IMR-90 (cell line): ENCODE measurements at regions not wholly inside any gene's neighbourhood (a gene's known extent, or its start where the extent isn't known, plus 50 kb on each side); places are given as distances from the start of the nearest gene placed in this dataset.
A peak's percentile ranks its signal among the peaks of the same experiment; 100 is the strongest.

Source experiments
- ATAC-seq: fragments of 200-7000 bp; cut with Tn5 transposase; 2 replicates; pipeline ENCODE4 v1.9.1; 2020; ENCODE audit warnings: low read depth, mild to moderate bottlenecking, moderate library complexity
- BruUV-seq: library from RNA; stranded (reverse); fragments of 400-500 nt; replicated peaks from 2 replicates; lab custom pipeline; 2021; lab: Mats Ljungman, UMichigan
- CTCF ChIA-PET: fragments of 300-600 bp; formaldehyde crosslinking; extraction: SDS; loops from one replicate; lab custom pipeline; 2021; ENCODE audit warnings: antibody characterized with exemption; lab: Yijun Ruan, JAX
- POLR2A ChIA-PET: fragments of 300-600 bp; sonication (Branson Sonifier 250); formaldehyde crosslinking; loops from one replicate; lab custom pipeline; 2022; ENCODE audit warnings: antibody characterized with exemption; ENCODE audit not compliant: unreplicated experiment; lab: Charles Lee
- DNase-seq: peaks from one replicate; pipeline ENCODE4 v3.0.0; 2013
- H2AFZ ChIP-seq: replicated peaks from 2 replicates; pipeline ENCODE3; 2013; ENCODE audit warnings: low read length, mild to moderate bottlenecking; ENCODE audit not compliant: poor library complexity
- H2AK5ac ChIP-seq: 2 replicates; pipeline ENCODE4 v1.6.1; 2013; ENCODE audit warnings: low read depth, low read length, inconsistent platforms
- H2AK9ac ChIP-seq: replicated peaks from 2 replicates; pipeline ENCODE3; 2013; ENCODE audit warnings: mild to moderate bottlenecking, low read depth, low read length, moderate library complexity; ENCODE audit not compliant: poor library complexity
- H2BK120ac ChIP-seq: 2 replicates; pipeline ENCODE4 v1.6.1; 2013; ENCODE audit warnings: low read depth, low read length, inconsistent platforms
- H2BK15ac ChIP-seq: 3 replicates; pipeline ENCODE4 v1.6.1; 2013; ENCODE audit warnings: low read depth, low read length, inconsistent platforms
- H2BK20ac ChIP-seq: 2 replicates; pipeline ENCODE4 v1.6.1; 2013; ENCODE audit warnings: low read depth, mild to moderate bottlenecking, inconsistent platforms, low read length, moderate library complexity
- H2BK5ac ChIP-seq: 2 replicates; pipeline ENCODE4 v1.6.1; 2013; ENCODE audit warnings: mild to moderate bottlenecking, low read depth, low read length, inconsistent platforms; ENCODE audit not compliant: poor library complexity, severe bottlenecking
- H3K14ac ChIP-seq: replicated peaks from 2 replicates; pipeline ENCODE4 v1.6.1; 2013; ENCODE audit warnings: low read depth, low read length, inconsistent platforms
- H3K18ac ChIP-seq: 2 replicates; pipeline ENCODE4 v1.6.1; 2013; ENCODE audit warnings: low read depth, low read length, control low read depth
- H3K23ac ChIP-seq: 2 replicates; pipeline ENCODE4 v1.6.1; 2013; ENCODE audit warnings: low read depth, low read length, inconsistent platforms
- H3K27ac ChIP-seq: 2 replicates; pipeline ENCODE4 v1.5.1; 2013; ENCODE audit warnings: mild to moderate bottlenecking, control low read depth, low read length; ENCODE audit not compliant: insufficient read depth
- H3K27me3 ChIP-seq: 2 replicates; pipeline ENCODE4 v1.6.1; 2013; ENCODE audit warnings: low read length; ENCODE audit not compliant: control insufficient read depth, insufficient read depth
- H3K36me3 ChIP-seq: 2 replicates; pipeline ENCODE4 v1.6.1; 2013; ENCODE audit warnings: low read length, mixed read lengths; ENCODE audit not compliant: control insufficient read depth, insufficient read depth
- H3K4ac ChIP-seq: 2 replicates; pipeline ENCODE4 v1.6.1; 2013; ENCODE audit warnings: low read depth, low read length, inconsistent platforms
- H3K4me1 ChIP-seq: 2 replicates; pipeline ENCODE4 v1.6.1; 2013; ENCODE audit warnings: low read length, mixed read lengths; ENCODE audit not compliant: control insufficient read depth, insufficient read depth
- H3K4me2 ChIP-seq: 2 replicates; pipeline ENCODE4 v1.6.1; 2013; ENCODE audit warnings: low read depth, mild to moderate bottlenecking, control low read depth, low read length, moderate library complexity
- H3K4me3 ChIP-seq: 2 replicates; pipeline ENCODE4 v1.5.1; 2013; ENCODE audit warnings: low read depth, mild to moderate bottlenecking, control low read depth, low read length, moderate library complexity; ENCODE audit not compliant: insufficient read depth
- H3K56ac ChIP-seq: 2 replicates; pipeline ENCODE4 v1.6.1; 2013; ENCODE audit warnings: low read length, inconsistent platforms; ENCODE audit not compliant: insufficient read depth; ENCODE audit errors: extremely low read depth
- H3K79me1 ChIP-seq, 2 experiments: 2 replicates each; pipeline ENCODE4 v1.6.1; 2013; ENCODE audit warnings: low read length in 2 of 2, inconsistent platforms in 1 of 2, low read depth in 1 of 2
- H3K9ac ChIP-seq: 2 replicates; pipeline ENCODE4 v1.6.1; 2013; ENCODE audit warnings: low read depth, low read length, control low read depth
- H3K9me1 ChIP-seq: 2 replicates; pipeline ENCODE4 v1.6.1; 2013; ENCODE audit warnings: low read length, inconsistent platforms; ENCODE audit not compliant: insufficient read depth
- H3K9me3 ChIP-seq: 2 replicates; pipeline ENCODE4 v1.6.1; 2013; ENCODE audit warnings: low read length; ENCODE audit not compliant: control insufficient read depth, insufficient read depth
- H4K20me1 ChIP-seq: 2 replicates; pipeline ENCODE4 v1.6.1; 2013; ENCODE audit warnings: low read length, inconsistent platforms; ENCODE audit not compliant: insufficient read depth
- H4K5ac ChIP-seq: 2 replicates; pipeline ENCODE4 v1.6.1; 2013; ENCODE audit warnings: mild to moderate bottlenecking, low read depth, low read length, control low read depth
- H4K8ac ChIP-seq, 2 experiments: 2 replicates each; pipeline ENCODE4 v1.6.1; 2013; ENCODE audit warnings: low read depth in 2 of 2, low read length in 2 of 2, control low read depth in 1 of 2, inconsistent platforms in 1 of 2
- H4K91ac ChIP-seq: 2 replicates; pipeline ENCODE4 v1.6.1; 2013; ENCODE audit warnings: low read depth, low read length, inconsistent platforms; ENCODE audit not compliant: insufficient read depth
- CEBPB ChIP-seq: IDR thresholded peaks from 2 replicates; pipeline ENCODE4 v1.6.1; 2012; ENCODE audit warnings: low read depth, low read length, improper control_type of control experiment
- CHD1 ChIP-seq: IDR thresholded peaks from 2 replicates; pipeline ENCODE4 v1.6.1; 2012; ENCODE audit warnings: low read depth, low read length, improper control_type of control experiment
- WGBS, 2 experiments: methylation state at CpG; one replicate each; pipeline versions ENCODE4 v1.1.5 to v1.1.7; 2013; ENCODE audit warnings: missing lambda C conversion rate in 2 of 2; ENCODE audit not compliant: insufficient read length in 1 of 2; ENCODE audit errors: extremely low coverage in 2 of 2; 5-methylcytosine and 5-hydroxymethylcytosine counted together
- dilution Hi-C: fragments of 300-500 bp; cut with HindIII; formaldehyde crosslinking; loops from one replicate; pipeline ENCODE4 v1.14.3; 2018; ENCODE audit warnings: low sequenced_read_pairs; ENCODE audit not compliant: unreplicated experiment
- in situ Hi-C: fragments of 300-500 bp; cut with MboI; formaldehyde crosslinking; loops from 3 replicates; pipeline ENCODE4 v1.14.3; 2019; ENCODE audit warnings: low sequenced_read_pairs, inconsistent platforms, mixed read lengths
- intact Hi-C: fragments of 100-400 bp; cut with micrococcal nuclease; formaldehyde crosslinking; loops from 2 replicates; pipeline ENCODE4 v1.10.0; 2022

GRCh38 chr16:86073103-86073625 lies 174.2 kb downstream of the IRF8 start:
- H3K4me1 ChIP-seq = peaks cover 17% of the 10 kb centered on the region
- intact Hi-C loops (loop anchor here (2.0 to 10.0 kb wide), 6 partner anchors 150 to 438 kb away; partner anchors contain the start of gene FOXF1), in situ Hi-C loops (loop anchor here (5.0 to 10.0 kb wide), 3 partner anchors 152 to 444 kb away; no protein-coding TSS in a partner anchor), dilution Hi-C loops (no loop called here)
- H3K56ac ChIP-seq = no peak overlapping the region
- H2AK9ac ChIP-seq = no peak overlapping the region
- DNase-seq (no peak), ATAC-seq (no peak)
- H2BK15ac ChIP-seq = peak overlapping the region; percentile 86; the same call in 2 of the 3 replicates
- no peaks in the 10 kb centered on the region for H4K20me1 ChIP-seq
- H3K14ac ChIP-seq = 0 out of 2 replicates have a peak overlapping the region, but pooled peaks have one; percentile 94
- H3K18ac ChIP-seq = peak overlapping the region; percentile 25; the same call in 1 of the 2 replicates
- 0 out of 2 replicates have a peak overlapping the region, but pooled peaks have one; percentile 7 for H3K27ac ChIP-seq
- H3K9ac ChIP-seq = no peak overlapping the region
- H2AK5ac ChIP-seq = peak overlapping the region; percentile 95
- H3K4ac ChIP-seq = peak overlapping the region; percentile 98
- no peak overlapping the region for H3K4me3 ChIP-seq
- H2AFZ ChIP-seq = no peak overlapping the region
- H3K4me2 ChIP-seq = no peak overlapping the region
- H3K23ac ChIP-seq = no peak overlapping the region
- ChIA-PET POLR2A (interaction anchor here (0.6 to 0.7 kb wide), 2 partner anchors 123 to 319 kb away, joined by 3 to 11 read pairs; no protein-coding TSS in a partner anchor), CTCF (interaction anchor here (0.6 to 1.6 kb wide), 13 partner anchors 29 to 447 kb away, joined by 3 to 12 read pairs (median 4); no protein-coding TSS in a partner anchor)
- H3K79me1 ChIP-seq = peaks cover 6 to 31% of the 10 kb centered on the region in 2 experiments; a peak in 3 of 4 replicates
- peak overlapping the region in 1 of 2 experiments; percentile 71; a peak in 1 of 4 replicates for H4K8ac ChIP-seq
- peak overlapping the region; percentile 14 for H2BK5ac ChIP-seq
- H4K91ac ChIP-seq = peak overlapping the region; percentile 96
- H3K36me3 ChIP-seq = no peaks in the 10 kb centered on the region
- WGBS, 2 experiments = 50% methylated on average over 2 of the region's 11 CpGs; no CpG with 5 or more reads in 1 of the 2 experiments
- H3K9me1 ChIP-seq = peaks cover 24% of the 10 kb centered on the region
- no TSS peak for BruUV-seq
- peak overlapping the region; percentile 98 for H2BK20ac ChIP-seq
- peak overlapping the region; percentile 93 for H2BK120ac ChIP-seq
- H3K9me3 ChIP-seq = no peaks in the 10 kb centered on the region
- H3K27me3 ChIP-seq = no peaks in the 10 kb centered on the region
- H4K5ac ChIP-seq = peak overlapping the region; percentile 42; the same call in 1 of the 2 replicates
- TF ChIP-seq CHD1 (no peak), CEBPB (peak; percentile 57; the same call in 1 of the 2 replicates)
